ENCODE measurements at regions not wholly inside any gene's neighbourhood (a gene's known extent, or its start where the extent isn't known, plus 50 kb on each side); places are given as distances from the start of the nearest gene placed in this dataset.

DNA sequence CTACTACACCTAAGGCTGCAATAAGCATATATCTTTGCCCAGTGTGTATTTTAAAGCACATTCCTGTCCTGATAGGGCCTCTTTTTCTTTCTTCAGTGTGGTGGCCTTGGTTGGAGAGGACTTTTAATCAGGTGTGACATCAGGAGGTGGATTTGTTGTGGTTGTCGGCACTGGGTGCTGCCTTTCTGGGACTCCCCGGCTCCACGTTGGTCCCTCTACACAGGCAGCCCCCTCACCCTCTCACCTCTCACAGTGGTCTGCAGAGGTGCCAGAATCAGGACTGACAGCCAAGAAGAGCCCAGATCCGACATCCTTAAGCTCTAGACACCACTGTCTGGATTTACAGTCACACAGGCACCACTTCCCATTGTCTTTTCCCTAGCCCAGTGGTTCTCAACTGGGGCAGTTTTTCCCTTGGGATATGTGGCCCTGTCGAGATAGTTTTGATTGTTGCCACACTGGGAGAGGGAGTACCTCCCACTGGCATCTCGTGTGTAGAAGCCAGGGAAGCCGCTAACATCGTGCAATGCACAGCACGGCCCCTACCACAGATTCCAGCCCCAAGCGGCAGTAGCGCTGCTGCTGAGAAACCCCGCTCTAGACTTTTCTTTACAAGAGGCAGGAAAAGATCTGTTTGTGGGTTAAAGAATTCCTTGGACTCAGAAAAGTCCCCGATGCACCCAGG, 314.1 kb downstream of the QKI start:
- H3K4me1 Mint-ChIP-seq (ENCODE audit: low read depth, unreplicated experiment) = peaks cover 13% of the 10 kb centered on the region
- peaks cover 5% of the 10 kb centered on the region for H3K27me3 Mint-ChIP-seq (ENCODE audit: unreplicated experiment)

GRCh38 chr6:163726037-163726695, 311.6 kb downstream of the QKI start:
- no peak for DNase-seq
- Mint-ChIP-seq H3K27ac (ENCODE audit: unreplicated experiment) (no peak overlapping the region), H3K36me3 (ENCODE audit: unreplicated experiment) (no peaks in the 10 kb centered on the region), H3K9me3 (ENCODE audit: unreplicated experiment) (no peaks in the 10 kb centered on the region), H3K4me3 (ENCODE audit: unreplicated experiment) (no peak overlapping the region), H3K27me3 (ENCODE audit: unreplicated experiment) (peaks cover 7% of the 10 kb centered on the region), H3K4me1 (ENCODE audit: low read depth, unreplicated experiment) (peaks cover 21% of the 10 kb centered on the region)
- no peak for TF ChIP-seq CTCF (IDR thresholded peaks at IDR 0.05; ENCODE audit: partially characterized antibody, unreplicated experiment)

More for the DNA sequence above, 314.1 kb downstream of the QKI start:
- Mint-ChIP-seq H3K9me3 (ENCODE audit: unreplicated experiment) (no peaks in the 10 kb centered on the region), H3K27ac (ENCODE audit: unreplicated experiment) (no peak overlapping the region), H3K36me3 (ENCODE audit: unreplicated experiment) (no peaks in the 10 kb centered on the region), H3K4me3 (ENCODE audit: unreplicated experiment) (no peak overlapping the region)
- DNase-seq = no peak
- no peak for TF ChIP-seq CTCF (IDR thresholded peaks at IDR 0.05; ENCODE audit: partially characterized antibody, unreplicated experiment)

DNA sequence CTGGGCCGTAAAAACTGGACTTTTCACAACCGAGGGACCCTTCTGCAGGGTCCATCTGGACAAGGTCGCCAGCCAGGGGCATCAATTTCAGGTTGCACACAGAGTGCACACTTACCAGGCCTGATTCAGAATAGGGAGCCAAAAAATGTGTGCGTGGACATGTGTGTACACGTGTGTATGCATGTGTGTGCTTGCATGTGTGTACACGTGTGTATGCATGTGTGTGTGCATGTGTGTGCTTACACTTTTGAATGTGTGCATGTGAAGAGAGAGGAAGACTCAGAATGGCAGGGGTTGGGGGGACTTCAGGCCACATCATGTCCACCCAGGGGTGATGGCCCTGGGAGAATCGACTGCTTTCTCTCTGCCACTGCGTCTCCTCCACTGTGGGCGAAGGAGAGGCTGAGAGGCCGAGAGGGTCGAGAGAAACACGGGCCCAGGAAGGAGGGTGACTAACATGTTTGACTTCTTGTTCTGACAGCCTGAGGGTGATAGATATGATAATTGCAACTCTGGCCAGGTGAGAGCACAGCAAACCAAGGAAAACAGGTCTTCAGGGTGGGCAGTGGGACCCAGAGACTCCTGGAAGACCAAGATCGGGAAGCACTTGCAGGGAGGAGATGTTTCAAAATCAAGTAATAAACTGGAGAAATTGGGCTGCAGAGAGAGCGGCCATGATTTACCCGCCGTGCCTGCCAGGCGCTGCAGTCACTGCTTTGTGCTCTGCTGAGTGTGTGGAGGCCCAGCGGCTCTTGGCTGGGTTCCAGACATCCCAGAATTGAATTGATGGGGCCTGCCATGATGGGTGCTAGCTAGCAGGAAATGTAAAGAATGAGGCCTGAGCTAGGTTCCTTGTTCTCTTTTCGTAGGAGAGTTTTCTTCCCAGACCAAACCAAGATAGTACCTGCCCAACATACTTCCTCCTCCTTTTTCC, 310.8 kb downstream of the QKI start:
- no peak for TF ChIP-seq CTCF (IDR thresholded peaks at IDR 0.05; ENCODE audit: partially characterized antibody, unreplicated experiment)
- peaks cover 7% of the 10 kb centered on the region for H3K27me3 Mint-ChIP-seq (ENCODE audit: unreplicated experiment)
- H3K36me3 Mint-ChIP-seq (ENCODE audit: unreplicated experiment) = no peaks in the 10 kb centered on the region
- no peak overlapping the region for H3K27ac Mint-ChIP-seq (ENCODE audit: unreplicated experiment)
- no peak overlapping the region for H3K4me3 Mint-ChIP-seq (ENCODE audit: unreplicated experiment)
- H3K4me1 Mint-ChIP-seq (ENCODE audit: low read depth, unreplicated experiment) = peaks cover 17% of the 10 kb centered on the region
- no peaks in the 10 kb centered on the region for H3K9me3 Mint-ChIP-seq (ENCODE audit: unreplicated experiment)
- no peak for DNase-seq

DNA sequence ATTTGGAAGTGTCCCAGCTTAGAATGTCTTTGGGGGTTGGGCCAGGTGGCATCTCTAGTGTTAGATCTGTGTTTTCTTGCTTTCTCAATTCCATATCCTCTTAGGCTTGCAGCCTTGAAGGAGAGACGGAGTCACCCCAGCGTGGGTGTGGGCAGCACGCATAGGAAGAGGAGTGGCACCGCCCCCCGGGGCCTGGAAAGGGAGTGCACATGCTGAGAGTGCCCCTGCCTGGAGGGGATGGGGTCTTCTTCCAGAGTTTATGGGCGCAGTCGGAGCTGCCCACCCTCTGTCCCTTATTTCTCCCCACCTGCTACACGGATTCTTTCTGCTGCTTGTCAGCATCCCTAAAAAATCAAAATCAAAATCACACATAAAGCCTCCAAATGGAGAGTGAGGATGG, 309.7 kb downstream of the QKI start:
- DNase-seq = no peak
- no peaks in the 10 kb centered on the region for H3K9me3 Mint-ChIP-seq (ENCODE audit: unreplicated experiment)
- H3K4me3 Mint-ChIP-seq (ENCODE audit: unreplicated experiment) = no peak overlapping the region
- peaks cover 5% of the 10 kb centered on the region for H3K27me3 Mint-ChIP-seq (ENCODE audit: unreplicated experiment)
- H3K36me3 Mint-ChIP-seq (ENCODE audit: unreplicated experiment) = no peaks in the 10 kb centered on the region
- H3K27ac Mint-ChIP-seq (ENCODE audit: unreplicated experiment) = no peak overlapping the region
- H3K4me1 Mint-ChIP-seq (ENCODE audit: low read depth, unreplicated experiment) = peaks cover 13% of the 10 kb centered on the region
- no peak for TF ChIP-seq CTCF (IDR thresholded peaks at IDR 0.05; ENCODE audit: partially characterized antibody, unreplicated experiment)
